ENCODE measurements at regions not wholly inside any gene's neighbourhood (a gene's known extent, or its start where the extent isn't known, plus 50 kb on each side); places are given as distances from the start of the nearest gene placed in this dataset.

- in situ Hi-C loops (cut with HindIII; ENCODE audit: low sequenced_read_pairs): no loop called here
- no peak for DNase-seq (ENCODE audit: low read depth)
- no peak overlapping the region for H3K4me3 ChIP-seq (ENCODE audit: low read depth, low read length)
- TF ChIP-seq, protein P1, sequence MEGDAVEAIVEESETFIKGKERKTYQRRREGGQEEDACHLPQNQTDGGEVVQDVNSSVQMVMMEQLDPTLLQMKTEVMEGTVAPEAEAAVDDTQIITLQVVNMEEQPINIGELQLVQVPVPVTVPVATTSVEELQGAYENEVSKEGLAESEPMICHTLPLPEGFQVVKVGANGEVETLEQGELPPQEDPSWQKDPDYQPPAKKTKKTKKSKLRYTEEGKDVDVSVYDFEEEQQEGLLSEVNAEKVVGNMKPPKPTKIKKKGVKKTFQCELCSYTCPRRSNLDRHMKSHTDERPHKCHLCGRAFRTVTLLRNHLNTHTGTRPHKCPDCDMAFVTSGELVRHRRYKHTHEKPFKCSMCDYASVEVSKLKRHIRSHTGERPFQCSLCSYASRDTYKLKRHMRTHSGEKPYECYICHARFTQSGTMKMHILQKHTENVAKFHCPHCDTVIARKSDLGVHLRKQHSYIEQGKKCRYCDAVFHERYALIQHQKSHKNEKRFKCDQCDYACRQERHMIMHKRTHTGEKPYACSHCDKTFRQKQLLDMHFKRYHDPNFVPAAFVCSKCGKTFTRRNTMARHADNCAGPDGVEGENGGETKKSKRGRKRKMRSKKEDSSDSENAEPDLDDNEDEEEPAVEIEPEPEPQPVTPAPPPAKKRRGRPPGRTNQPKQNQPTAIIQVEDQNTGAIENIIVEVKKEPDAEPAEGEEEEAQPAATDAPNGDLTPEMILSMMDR (IDR thresholded peaks at IDR 0.05; ENCODE audit: low read depth, low read length, missing control alignments): no peak
These were observed 457.7 kb downstream of the EFNA5 start for GRCh38 chr5:107213025-107213424.

DNA sequence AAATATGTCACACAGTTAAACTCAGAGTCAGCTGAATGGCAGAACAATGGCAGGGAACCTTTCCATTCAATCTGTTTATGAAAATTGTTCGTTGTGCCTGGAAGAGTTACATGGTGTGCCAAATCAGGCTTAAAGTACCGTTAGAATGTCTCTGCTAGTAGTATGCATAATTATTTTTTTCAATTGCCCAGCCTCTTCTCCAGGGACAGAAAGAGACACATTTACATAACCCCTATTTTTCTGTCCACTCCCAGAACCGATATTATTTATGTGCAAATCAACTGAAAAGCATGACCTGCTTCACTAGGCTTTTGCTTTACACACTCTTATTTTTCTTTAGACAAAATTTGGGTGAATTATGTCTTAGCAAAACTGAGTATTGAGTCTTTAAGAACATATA lies 459.1 kb downstream of the EFNA5 start:
- TF ChIP-seq, protein P1 (IDR thresholded peaks at IDR 0.05; ENCODE audit: low read depth, low read length, missing control alignments): no peak
- no peak overlapping the region for H3K4me3 ChIP-seq (ENCODE audit: low read depth, low read length)
- in situ Hi-C loops (cut with HindIII; ENCODE audit: low sequenced_read_pairs): no loop called here
- no peak for DNase-seq (ENCODE audit: low read depth)

GRCh38 chr5:107208867-107209266 lies 461.9 kb downstream of the EFNA5 start:
- H3K4me3 ChIP-seq (ENCODE audit: low read depth, low read length): no peak overlapping the region
- TF ChIP-seq, protein P1 (IDR thresholded peaks at IDR 0.05; ENCODE audit: low read depth, low read length, missing control alignments): no peak
- in situ Hi-C loops (cut with HindIII; ENCODE audit: low sequenced_read_pairs): no loop called here
- DNase-seq (ENCODE audit: low read depth): no peak

DNA sequence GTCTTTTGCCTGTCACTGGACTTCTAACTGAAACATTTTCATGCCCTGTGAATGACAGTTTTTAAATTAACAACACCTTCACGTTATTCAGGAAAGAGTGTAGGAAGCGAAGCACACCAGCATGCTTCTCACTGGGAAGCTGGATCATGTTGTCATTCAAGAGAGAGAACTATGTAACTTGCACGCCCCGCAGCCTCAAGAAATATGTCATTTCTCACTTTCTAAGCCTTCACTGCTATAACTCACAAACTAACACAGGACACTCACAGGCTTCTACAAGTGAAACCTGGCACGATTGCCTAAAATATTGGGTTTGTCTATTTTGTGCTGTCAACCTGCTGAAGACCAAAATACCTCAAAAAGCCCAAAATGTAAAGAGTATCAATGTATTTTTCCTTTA lies 466.3 kb downstream of the EFNA5 start:
- no peak for DNase-seq (ENCODE audit: low read depth)
- in situ Hi-C loops (cut with HindIII; ENCODE audit: low sequenced_read_pairs): no loop called here
- TF ChIP-seq, protein P1 (IDR thresholded peaks at IDR 0.05; ENCODE audit: low read depth, low read length, missing control alignments): no peak
- H3K4me3 ChIP-seq (ENCODE audit: low read depth, low read length): no peak overlapping the region

GRCh38 chr5:107203243-107203642 lies 467.5 kb downstream of the EFNA5 start:
- H3K4me3 ChIP-seq (ENCODE audit: low read depth, low read length): no peak overlapping the region
- DNase-seq (ENCODE audit: low read depth): no peak
- in situ Hi-C loops (cut with HindIII; ENCODE audit: low sequenced_read_pairs): no loop called here
- TF ChIP-seq, protein P1 (IDR thresholded peaks at IDR 0.05; ENCODE audit: low read depth, low read length, missing control alignments): no peak

- no peak overlapping the region for H3K4me3 ChIP-seq (ENCODE audit: low read depth, low read length)
- no peak for DNase-seq (ENCODE audit: low read depth)
- in situ Hi-C loops (cut with HindIII; ENCODE audit: low sequenced_read_pairs): no loop called here
- TF ChIP-seq, protein P1 (IDR thresholded peaks at IDR 0.05; ENCODE audit: low read depth, low read length, missing control alignments): no peak
These were observed 471.0 kb downstream of the EFNA5 start for GRCh38 chr5:107199756-107200155.
